DOHH2 (cell line): ENCODE measurements at regions not wholly inside any gene's neighbourhood (a gene's known extent, or its start where the extent isn't known, plus 50 kb on each side); places are given as distances from the start of the nearest gene placed in this dataset.

ENCODE experiments used
- EZH2phosphoT487 ChIP-seq: fragments of 200-600 bp; sonication (generic); IDR thresholded peaks from 2 replicates; pipeline ENCODE4 v1.6.1; 2017; ENCODE audit warnings: borderline replicate concordance, mild to moderate bottlenecking, antibody characterized with exemption, low read length, moderate library complexity, mixed read lengths
- TF ChIP-seq, protein P1 (sequence below): fragments of 200-600 bp; sonication (generic); IDR thresholded peaks from one replicate; pipeline ENCODE4 v1.5.1; 2014; ENCODE audit warnings: antibody characterized with exemption, mild to moderate bottlenecking, low read depth, low read length; ENCODE audit not compliant: poor library complexity, severe bottlenecking

DNA sequence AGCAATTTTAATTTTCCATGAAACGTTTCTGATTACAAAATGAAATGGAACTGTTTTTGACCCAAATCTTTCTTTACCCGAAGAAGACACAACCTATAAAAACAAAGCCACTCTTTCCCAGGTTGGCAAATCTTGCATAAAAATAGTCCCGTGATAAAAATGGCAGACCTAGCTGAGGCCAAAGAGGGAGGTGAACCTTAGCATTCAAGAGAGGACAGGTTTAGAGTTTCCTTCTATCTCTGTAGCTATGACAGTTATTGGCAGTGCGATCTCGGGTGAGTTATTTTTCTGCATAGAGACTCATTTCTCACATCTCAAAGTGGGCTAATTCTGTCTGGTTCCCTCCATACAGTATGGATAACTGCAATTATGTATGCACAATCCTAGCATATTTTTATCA lies 241.4 kb downstream of the MAP2K6 start:
- TF ChIP-seq, protein P1, sequence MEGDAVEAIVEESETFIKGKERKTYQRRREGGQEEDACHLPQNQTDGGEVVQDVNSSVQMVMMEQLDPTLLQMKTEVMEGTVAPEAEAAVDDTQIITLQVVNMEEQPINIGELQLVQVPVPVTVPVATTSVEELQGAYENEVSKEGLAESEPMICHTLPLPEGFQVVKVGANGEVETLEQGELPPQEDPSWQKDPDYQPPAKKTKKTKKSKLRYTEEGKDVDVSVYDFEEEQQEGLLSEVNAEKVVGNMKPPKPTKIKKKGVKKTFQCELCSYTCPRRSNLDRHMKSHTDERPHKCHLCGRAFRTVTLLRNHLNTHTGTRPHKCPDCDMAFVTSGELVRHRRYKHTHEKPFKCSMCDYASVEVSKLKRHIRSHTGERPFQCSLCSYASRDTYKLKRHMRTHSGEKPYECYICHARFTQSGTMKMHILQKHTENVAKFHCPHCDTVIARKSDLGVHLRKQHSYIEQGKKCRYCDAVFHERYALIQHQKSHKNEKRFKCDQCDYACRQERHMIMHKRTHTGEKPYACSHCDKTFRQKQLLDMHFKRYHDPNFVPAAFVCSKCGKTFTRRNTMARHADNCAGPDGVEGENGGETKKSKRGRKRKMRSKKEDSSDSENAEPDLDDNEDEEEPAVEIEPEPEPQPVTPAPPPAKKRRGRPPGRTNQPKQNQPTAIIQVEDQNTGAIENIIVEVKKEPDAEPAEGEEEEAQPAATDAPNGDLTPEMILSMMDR, result no peak
- no peak for TF ChIP-seq EZH2phosphoT487
